Left ventricle myocardium inferior (tissue), 1 donor: ENCODE measurements at regions not wholly inside any gene's neighbourhood (a gene's known extent, or its start where the extent isn't known, plus 50 kb on each side); places are given as distances from the start of the nearest gene placed in this dataset.

Experiments
- DNase-seq: peaks from one replicate; pipeline ENCODE4 v3.0.0-alpha.2; 2020
- H3K27ac ChIP-seq: fragments of 200-600 bp; replicated peaks from 2 replicates; pipeline ENCODE4 v1.8.0; 2021
- H3K27me3 ChIP-seq: fragments of 200-600 bp; 2 replicates; pipeline ENCODE4 v1.8.0; 2021; ENCODE audit warnings: low read depth
- H3K36me3 ChIP-seq: fragments of 200-600 bp; 2 replicates; pipeline ENCODE4 v1.8.0; 2021
- H3K4me1 ChIP-seq: fragments of 200-600 bp; 2 replicates; pipeline ENCODE4 v1.8.0; 2021
- H3K4me3 ChIP-seq: fragments of 200-600 bp; 2 replicates; pipeline ENCODE4 v1.8.0; 2021; ENCODE audit warnings: mild to moderate bottlenecking, moderate library complexity
- H3K9me3 ChIP-seq: fragments of 200-600 bp; replicated peaks from 2 replicates; pipeline ENCODE4 v1.8.0; 2021
- CTCF ChIP-seq: fragments of 200-600 bp; IDR thresholded peaks from 2 replicates; pipeline ENCODE4 v1.8.0; 2021; ENCODE audit warnings: antibody characterized with exemption, mild to moderate bottlenecking, borderline replicate concordance
- intact Hi-C: fragments of 100-400 bp; cut with micrococcal nuclease; formaldehyde crosslinking; loops from one replicate; pipeline ENCODE4 v1.11.0; 2022
- donor health status: DM: no; HTN: yes; CAD: no; lungs with severe emphysema.

DNA sequence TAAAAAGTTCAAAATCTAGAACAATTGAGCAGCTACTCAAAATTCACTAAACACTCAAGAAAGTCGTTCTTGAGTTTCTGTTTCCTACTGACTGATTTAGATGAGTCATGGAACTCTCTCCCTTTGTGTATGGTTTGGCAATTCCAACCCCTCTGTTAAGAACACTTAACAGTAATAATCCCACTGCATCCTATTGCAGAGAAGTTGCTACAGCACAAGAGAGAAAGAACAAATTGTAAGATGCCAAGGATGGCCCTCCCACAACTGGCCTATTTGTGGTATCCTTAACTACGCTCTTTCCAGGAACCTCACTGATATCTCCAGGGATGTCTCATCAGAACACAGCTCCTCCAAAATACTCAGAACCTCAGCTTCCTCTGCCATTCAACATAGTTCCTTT lies 701.8 kb upstream of the TENM3 start:
- no peaks in the 10 kb centered on the region for H3K4me1 ChIP-seq
- no peak overlapping the region for H3K4me3 ChIP-seq
- no peaks in the 10 kb centered on the region for H3K27me3 ChIP-seq
- intact Hi-C loops, result no loop called here
- H3K9me3 ChIP-seq, result no peaks in the 10 kb centered on the region
- no peaks in the 10 kb centered on the region for H3K36me3 ChIP-seq
- H3K27ac ChIP-seq, result no peak overlapping the region
- no peak for DNase-seq
- no peak for TF ChIP-seq CTCF

- Histone ChIP-seq H3K27ac (no peak overlapping the region), H3K4me3 (no peak overlapping the region), H3K4me1 (no peaks in the 10 kb centered on the region), H3K27me3 (no peaks in the 10 kb centered on the region), H3K9me3 (no peaks in the 10 kb centered on the region), H3K36me3 (no peaks in the 10 kb centered on the region)
- DNase-seq, result no peak
- intact Hi-C loops, result no loop called here
- no peak for TF ChIP-seq CTCF
Observed at GRCh38 chr4:181548873-181549575, 694.2 kb upstream of the TENM3 start.

GRCh38 chr4:181549576-181550188 lies 693.5 kb upstream of the TENM3 start:
- Histone ChIP-seq H3K9me3 (no peaks in the 10 kb centered on the region), H3K27me3 (no peaks in the 10 kb centered on the region), H3K4me3 (no peak overlapping the region), H3K36me3 (no peaks in the 10 kb centered on the region), H3K4me1 (no peaks in the 10 kb centered on the region), H3K27ac (no peak overlapping the region)
- intact Hi-C loops, result no loop called here
- no peak for TF ChIP-seq CTCF
- DNase-seq, result no peak

DNA sequence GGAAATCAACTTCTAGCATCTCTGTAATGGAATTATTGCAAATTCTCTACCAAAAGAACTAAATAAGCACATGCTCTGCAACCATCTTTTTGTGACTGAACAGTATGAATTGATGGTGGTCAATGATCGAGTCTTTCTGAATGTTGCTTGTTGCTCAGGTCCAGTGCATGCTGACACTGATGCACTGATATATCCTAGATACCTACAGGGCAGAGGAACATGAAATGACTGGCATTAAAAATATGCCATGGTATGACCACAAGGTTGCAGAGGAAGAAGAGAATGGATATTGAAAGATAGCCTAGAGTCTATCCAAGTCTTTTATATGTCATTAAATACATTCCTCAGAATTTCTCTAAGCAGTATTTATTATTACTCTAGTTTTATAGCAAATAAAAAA lies 692.8 kb upstream of the TENM3 start:
- no peak for TF ChIP-seq CTCF
- intact Hi-C loops, result no loop called here
- Histone ChIP-seq H3K9me3 (no peaks in the 10 kb centered on the region), H3K4me1 (no peaks in the 10 kb centered on the region), H3K27me3 (no peaks in the 10 kb centered on the region), H3K36me3 (no peaks in the 10 kb centered on the region), H3K27ac (no peak overlapping the region), H3K4me3 (no peak overlapping the region)
- DNase-seq, result no peak

DNA sequence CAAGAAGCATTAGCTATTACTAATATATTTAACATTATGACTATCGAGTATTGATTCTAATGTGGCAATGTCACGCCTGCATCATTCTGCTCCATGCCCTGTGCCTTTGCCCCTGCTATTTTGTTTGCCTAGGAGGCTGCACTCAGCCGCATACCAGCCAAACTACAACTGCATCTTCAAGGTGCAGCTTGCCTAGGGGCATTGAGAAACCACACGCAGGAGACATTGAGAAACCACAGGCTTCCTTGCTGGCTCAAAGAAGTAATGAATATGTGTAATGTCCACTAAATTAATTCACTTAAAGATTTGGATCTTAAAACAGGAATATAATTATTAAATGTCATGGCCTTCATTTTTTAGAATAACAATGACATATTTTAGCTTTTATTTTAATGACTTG lies 683.6 kb upstream of the TENM3 start:
- TF ChIP-seq CTCF, result no peak
- H3K9me3 ChIP-seq, result peaks cover 4% of the 10 kb centered on the region
- no peaks in the 10 kb centered on the region for H3K4me1 ChIP-seq
- no peaks in the 10 kb centered on the region for H3K27me3 ChIP-seq
- no peak for DNase-seq
- H3K4me3 ChIP-seq, result no peak overlapping the region
- intact Hi-C loops, result no loop called here
- H3K27ac ChIP-seq, result no peak overlapping the region
- no peaks in the 10 kb centered on the region for H3K36me3 ChIP-seq
